GM19023 (cell line): ENCODE measurements at regions not wholly inside any gene's neighbourhood (a gene's known extent, or its start where the extent isn't known, plus 50 kb on each side); places are given as distances from the start of the nearest gene placed in this dataset.
"Not testable (repeated sequence)": the region's sequence is repeated elsewhere in the genome, so short reads cannot be mapped to it uniquely, and the experiment has no call there.

ENCODE experiments used
- ATAC-seq: cut with Tn5 transposase; IDR thresholded peaks from one replicate; pipeline ENCODE4 v1.9.1; 2021; ENCODE audit warnings: mild to moderate bottlenecking, moderate library complexity; ENCODE audit not compliant: unreplicated experiment

DNA sequence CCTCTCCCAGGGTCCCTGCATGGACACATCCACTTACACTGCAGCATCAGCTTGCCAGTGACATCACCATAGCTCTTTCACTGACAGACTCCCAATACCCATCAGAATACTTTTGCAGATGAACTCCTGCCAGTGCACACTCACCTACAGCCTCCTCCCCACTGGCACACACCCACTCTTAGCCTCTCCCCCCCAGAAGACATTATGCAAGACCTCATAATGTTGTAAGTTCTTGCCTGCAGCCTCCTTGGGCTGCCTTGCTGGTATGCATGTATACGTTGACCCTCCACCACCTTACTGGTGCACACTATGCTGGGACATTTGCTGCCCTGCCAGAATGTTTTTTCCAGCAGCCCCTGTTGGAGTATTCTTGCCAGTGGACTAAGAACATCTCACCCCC is 324.2 kb downstream of the AEBP2 start:
- ATAC-seq = no peak

GRCh38 chr12:19764408-19764807 is 325.1 kb downstream of the AEBP2 start:
- no peak for ATAC-seq

DNA sequence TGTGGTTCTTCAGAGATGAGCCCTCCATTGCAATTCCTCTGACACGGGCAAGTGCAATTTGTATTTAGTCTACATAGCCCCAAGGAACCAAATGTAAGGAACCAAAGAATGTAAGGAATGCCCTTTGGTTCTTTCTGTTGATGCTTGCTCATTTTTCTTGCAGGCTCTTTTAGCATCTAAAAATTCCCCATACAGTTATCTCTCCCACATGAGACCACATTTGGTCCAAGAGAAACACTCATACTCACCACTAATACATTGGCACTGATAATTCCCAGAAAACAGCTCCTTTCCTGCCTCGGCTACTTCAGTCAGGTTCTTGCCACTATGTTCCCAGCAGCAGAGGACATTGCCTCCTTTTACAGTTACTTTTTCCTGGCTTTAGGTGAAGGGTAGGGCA is 332.6 kb downstream of the AEBP2 start:
- no peak for ATAC-seq

DNA sequence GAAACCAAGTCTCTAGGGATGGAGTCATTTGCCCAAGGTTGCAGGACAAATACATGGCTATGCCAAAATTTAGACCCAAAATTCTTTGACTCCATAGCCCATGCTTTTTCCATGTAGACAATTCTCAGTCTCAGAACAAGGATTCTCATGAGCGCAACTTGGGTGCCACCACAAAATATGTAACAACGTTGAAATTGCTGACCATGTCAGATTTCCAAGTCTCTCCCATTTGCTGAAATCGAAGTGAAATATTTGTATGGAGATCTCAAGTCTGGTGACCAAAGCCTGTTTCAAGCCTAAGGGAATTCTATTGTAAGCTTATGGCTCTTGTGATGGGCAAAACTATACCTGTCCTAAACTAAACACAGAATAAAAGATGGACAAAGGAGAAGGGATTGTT is 333.5 kb downstream of the AEBP2 start:
- ATAC-seq = no peak

DNA sequence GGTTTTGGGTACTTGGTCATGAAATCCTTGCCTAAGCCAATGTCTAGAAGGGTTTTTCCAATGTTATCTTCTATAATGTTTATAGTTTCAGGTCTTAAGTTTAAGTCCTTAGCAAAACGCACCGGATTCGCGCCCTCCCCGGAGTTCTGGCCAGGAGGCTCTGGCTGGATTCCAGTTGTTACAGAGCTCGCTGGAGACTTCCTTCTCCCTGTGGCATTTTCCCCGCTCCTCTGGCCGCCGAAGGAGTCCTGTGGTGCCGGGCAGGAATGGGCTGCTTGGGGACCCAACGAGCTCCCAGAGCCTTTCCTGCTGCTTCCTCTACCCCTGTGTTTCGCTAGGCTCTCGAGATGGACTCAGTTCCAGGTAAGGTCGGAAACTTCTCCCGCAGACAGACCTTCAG is 335.9 kb downstream of the AEBP2 start:
- no peak for ATAC-seq

DNA sequence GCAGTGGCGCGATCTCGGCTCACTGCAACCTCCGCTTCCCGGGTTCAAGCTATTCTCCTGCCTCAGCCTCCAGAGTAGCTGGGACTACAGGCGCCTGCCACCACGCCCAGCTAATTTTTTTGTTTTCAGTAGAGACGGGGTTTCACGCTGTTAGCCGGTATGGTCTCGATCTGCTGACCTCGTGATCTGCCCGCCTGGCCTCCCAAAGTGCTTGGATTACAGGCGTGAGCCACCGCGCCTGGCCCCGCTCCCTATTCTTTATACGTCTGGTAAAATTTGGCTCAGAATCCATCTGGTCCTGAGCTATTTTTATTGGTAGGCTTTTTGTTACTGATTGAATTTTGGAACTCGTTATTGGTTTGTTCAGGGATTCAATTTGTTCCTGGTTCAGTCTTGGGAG is 336.7 kb downstream of the AEBP2 start:
- ATAC-seq = not testable (repeated sequence)

DNA sequence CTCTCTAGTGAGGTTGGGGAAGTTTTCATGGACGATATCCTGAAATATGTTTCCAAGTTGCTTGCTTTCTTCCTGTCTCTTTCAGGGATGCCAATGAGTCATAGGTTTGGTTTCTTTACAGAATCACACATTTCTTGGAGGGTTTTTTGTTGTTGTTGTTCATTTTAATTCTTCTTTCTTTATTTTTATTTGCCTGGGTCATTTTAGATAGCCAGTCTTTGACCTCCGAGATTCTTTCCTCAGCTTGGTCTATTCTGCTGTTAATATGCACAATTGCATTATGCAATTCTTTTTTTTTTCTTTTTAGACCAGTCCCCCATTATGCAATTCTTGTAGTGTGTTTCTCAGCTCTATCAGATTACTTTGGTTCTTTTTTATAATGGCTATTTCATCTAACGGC is 338.9 kb downstream of the AEBP2 start:
- ATAC-seq = no peak

- no peak for ATAC-seq
Observed at GRCh38 chr12:19778797-19779196, 339.5 kb downstream of the AEBP2 start.

GRCh38 chr12:19779395-19780056 is 340.2 kb downstream of the AEBP2 start:
- no peak for ATAC-seq

- no peak for ATAC-seq
Observed at GRCh38 chr12:19780460-19780859, 341.2 kb downstream of the AEBP2 start.

DNA sequence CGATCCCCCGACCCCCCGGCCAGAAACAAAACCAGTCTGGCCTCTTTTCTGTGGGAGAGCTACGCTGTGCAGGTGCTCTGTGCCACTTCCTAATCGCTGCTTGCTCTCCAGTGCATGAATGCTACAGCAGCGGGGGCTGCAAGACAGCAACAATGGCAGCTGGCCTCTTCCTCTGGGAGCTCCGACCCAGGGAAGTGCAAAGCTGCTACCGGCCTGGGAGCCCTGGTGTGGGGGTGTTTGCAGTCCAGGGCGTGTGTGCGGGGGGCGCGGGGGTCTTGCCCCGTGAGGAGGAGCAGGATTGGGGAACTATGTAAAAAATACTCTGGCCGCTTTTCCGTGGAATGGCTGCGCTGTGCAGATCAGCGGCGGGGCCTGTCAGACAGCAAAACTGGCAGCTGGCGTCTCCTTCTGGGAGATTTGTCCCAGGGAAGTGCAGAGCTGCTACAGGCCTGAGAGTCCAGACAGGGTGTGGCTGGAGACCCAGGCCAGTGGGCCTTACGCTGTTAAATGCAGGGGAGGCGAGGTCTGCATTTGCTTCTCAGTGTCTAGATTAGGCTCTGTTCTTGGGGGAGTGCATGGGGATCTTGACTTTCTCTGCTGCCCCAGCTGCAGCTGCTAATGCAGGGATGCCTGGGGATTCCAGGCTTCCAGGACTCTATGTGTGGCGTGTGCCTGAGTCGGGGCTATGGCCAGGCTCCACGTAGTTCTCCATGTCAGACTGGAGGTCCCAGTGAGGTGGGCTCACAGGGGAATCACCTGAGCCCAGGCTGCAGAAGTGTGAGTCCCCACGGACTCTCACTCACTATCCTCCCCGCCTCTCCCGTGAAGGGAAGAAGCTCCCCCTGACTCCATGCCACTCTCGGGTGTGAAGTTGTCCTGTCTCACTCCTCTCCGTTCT is 344.5 kb downstream of the AEBP2 start:
- no peak for ATAC-seq

DNA sequence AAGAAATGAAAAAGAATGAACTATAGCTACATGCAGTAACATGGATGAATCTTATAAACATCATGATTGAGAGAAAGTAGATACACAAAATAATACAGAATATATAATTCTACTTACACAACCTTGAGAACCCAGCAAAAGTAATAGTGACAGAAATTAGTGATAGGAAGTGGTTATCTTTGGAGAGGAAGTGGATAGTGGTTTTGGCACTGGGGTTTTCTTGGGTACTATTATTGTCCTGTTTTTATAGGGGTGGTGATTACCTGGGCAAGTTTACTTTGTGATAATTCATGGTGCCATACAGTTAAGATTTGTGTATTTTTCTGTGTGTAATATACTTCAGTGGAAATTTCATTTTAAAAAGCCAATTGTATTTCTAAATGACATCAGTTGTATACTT is 352.7 kb downstream of the AEBP2 start:
- ATAC-seq = no peak

- no peak for ATAC-seq
Observed at GRCh38 chr12:19794116-19794515, 354.8 kb downstream of the AEBP2 start.

- ATAC-seq = no peak
Observed at GRCh38 chr12:19799216-19799615, 359.9 kb downstream of the AEBP2 start.

DNA sequence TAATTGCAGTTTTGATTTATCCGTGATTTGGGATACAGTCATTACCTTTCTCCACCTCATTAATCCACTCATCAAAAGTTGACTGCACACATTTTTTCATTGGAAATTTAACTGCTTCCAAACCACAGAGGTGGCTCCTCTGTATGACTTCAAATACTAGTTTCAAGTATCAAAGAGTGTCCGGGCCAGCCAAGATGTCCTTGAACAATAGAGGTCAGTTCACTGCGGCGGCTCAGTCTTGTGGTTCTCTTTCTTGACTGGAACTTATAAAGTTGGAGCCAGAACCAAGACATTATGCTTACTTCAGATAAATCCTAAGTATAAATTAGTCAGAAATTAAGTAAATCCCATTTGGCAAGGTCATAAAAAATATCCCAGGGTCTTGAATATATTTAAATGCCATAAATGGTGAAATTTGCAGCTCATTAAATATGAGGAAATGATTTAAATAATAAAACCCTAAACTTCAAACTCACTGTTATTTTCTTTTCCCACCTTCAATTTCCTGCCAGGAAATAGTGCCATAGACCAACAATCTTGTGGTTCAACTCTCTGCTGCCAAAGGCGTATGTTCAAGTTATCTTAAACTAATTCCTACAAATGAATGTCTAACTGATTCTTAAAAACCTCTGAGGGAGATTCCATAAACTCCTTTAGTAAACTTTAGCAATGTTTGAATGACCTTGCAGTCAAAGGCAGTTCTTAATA is 360.8 kb downstream of the AEBP2 start:
- no peak for ATAC-seq

GRCh38 chr12:19800884-19801283 is 361.6 kb downstream of the AEBP2 start:
- ATAC-seq = no peak

DNA sequence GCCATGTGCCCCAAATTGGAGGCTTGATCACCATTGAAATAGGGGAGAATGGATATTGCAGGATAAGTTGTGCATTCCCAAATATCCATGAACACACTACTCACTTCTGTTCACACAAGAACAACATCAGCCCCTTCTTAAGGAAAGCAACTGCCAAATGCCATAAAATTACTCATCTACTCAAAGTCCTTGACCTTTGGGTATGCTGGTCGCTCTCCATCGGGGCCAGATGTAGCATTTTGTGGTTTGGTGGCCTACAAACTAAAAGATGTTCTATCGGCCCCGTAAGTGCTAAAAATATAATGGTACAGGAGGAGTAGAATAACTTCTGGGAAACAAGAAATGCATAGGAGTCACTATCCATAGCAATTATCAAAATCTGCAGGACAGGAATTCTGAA is 362.6 kb downstream of the AEBP2 start:
- ATAC-seq = no peak

- no peak for ATAC-seq
Observed at GRCh38 chr12:19802915-19803314, 363.6 kb downstream of the AEBP2 start.

DNA sequence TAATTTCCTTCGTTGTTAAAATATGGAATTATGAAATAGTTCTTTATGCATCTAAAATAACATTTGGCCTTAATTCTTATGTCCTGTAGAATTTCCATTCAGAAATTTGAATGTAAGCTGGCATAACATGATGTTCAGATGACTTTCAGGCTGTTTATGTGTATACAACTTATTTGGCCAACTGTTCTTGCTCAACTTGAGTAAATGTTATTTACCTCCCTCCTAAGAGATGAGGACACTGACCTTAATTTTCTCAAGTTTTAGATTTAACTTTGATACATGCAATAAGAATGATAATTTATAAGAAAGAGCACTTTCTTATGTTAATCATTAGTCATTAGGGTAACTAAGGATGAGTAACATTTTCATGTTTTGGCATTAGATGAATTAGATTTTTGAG is 365.4 kb downstream of the AEBP2 start:
- ATAC-seq = no peak

- no peak for ATAC-seq
Observed at GRCh38 chr12:19808371-19808770, 369.1 kb downstream of the AEBP2 start.

DNA sequence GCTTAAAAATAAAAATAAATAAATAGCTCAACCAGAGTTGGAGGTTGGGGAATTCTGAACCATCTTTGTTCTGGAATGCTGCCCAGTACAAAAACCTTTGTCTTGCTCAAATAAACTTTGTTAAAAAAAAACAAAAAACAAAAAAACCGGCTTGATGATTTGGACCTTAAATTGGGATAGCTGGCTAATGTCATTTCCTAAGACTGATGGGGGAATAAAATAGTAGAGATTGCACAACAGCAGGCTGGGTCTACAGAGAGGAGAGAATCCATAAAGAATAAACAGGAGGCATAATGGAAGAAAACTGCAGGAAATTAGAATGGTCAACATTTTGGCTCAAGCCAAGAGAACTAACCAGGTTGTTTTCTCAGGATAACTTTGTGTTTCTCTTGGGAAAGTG is 370.9 kb downstream of the AEBP2 start:
- ATAC-seq = no peak

DNA sequence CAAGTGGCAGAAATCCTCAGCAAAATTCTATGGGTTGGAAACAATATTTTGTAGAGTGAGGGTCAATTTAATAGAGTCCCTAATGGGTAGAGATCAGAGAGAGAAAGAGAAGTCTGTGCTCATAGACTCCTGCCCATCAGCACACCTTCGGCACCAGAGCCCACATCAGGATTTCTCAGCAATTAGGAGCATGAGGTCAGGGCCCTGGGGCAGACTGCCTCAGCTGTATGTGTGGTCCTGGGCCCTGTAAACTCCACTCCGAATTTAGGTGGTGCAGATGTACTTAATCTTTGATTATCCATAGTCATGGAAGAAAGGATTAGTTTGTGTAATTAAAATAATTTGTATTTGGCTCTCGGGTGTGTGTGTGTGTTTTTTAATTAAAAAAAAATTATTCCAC is 372.6 kb downstream of the AEBP2 start:
- no peak for ATAC-seq
